Liver (tissue), 3 donors: ENCODE measurements at regions not wholly inside any gene's neighbourhood (a gene's known extent, or its start where the extent isn't known, plus 50 kb on each side); places are given as distances from the start of the nearest gene placed in this dataset.

ENCODE experiments used
- ATF3 ChIP-seq: IDR thresholded peaks from 2 replicates; pipeline ENCODE4 v1.6.1; 2016; ENCODE audit warnings: antibody characterized with exemption
- CTCF ChIP-seq: fragments of 150-350 bp; IDR thresholded peaks from 2 replicates; pipeline ENCODE4 v1.5.1; 2017; ENCODE audit warnings: improper control_type of control experiment, low read depth, low read length; ENCODE audit not compliant: missing input control
- GABPA ChIP-seq, 2 donors: IDR thresholded peaks in 1 of 2; conservative IDR thresholded peaks in 1 of 2; 2 replicates each; pipeline ENCODE4 v1.6.1; 2016; ENCODE audit warnings: antibody characterized with exemption in 2 of 2, mild to moderate bottlenecking in 1 of 2, moderate library complexity in 1 of 2
- JUND ChIP-seq, 2 donors: IDR thresholded peaks; 2 replicates each; pipeline ENCODE4 v1.6.1; 2016; ENCODE audit warnings: antibody characterized with exemption in 2 of 2
- RAD21 ChIP-seq, 2 donors: IDR thresholded peaks; 2 replicates each; pipeline ENCODE4 v1.6.1; 2016; ENCODE audit warnings: antibody characterized with exemption in 2 of 2, mild to moderate bottlenecking in 2 of 2
- REST ChIP-seq: IDR thresholded peaks from 2 replicates; pipeline ENCODE4 v1.6.1; 2016; ENCODE audit warnings: antibody characterized with exemption, mild to moderate bottlenecking
- SP1 ChIP-seq: IDR thresholded peaks from 2 replicates; pipeline ENCODE4 v1.6.1; 2018; ENCODE audit warnings: antibody characterized with exemption, mild to moderate bottlenecking
- TAF1 ChIP-seq: conservative IDR thresholded peaks from 2 replicates; pipeline ENCODE4 v1.6.1; 2016; ENCODE audit warnings: antibody characterized with exemption, mild to moderate bottlenecking
- YY1 ChIP-seq: IDR thresholded peaks from 2 replicates; pipeline ENCODE4 v1.6.1; 2016; ENCODE audit warnings: antibody characterized with exemption, mild to moderate bottlenecking
- TF ChIP-seq, protein P1 (sequence below): IDR thresholded peaks from 2 replicates; pipeline ENCODE4 v1.6.1; 2016; ENCODE audit warnings: antibody characterized with exemption
- donor health status: healthy.
- donor health status: healthy.

- TF ChIP-seq CTCF (no peak), TAF1 (no peak), REST (no peak), YY1 (no peak), JUND (IDR thresholded peaks at IDR 0.05) (no peak), GABPA (IDR thresholded peaks at IDR 0.05 in 1 of 2, conservative IDR thresholded peaks at IDR 0.05 in 1 of 2) (no peak), SP1 (no peak), ATF3 (no peak), RAD21 (IDR thresholded peaks at IDR 0.05) (no peak)
- TF ChIP-seq, protein P1, sequence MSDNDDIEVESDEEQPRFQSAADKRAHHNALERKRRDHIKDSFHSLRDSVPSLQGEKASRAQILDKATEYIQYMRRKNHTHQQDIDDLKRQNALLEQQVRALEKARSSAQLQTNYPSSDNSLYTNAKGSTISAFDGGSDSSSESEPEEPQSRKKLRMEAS: no peak
Observed at GRCh38 chr12:88834226-88834625, 254.0 kb upstream of the KITLG start.
